Neural progenitor cell (in vitro differentiated cells): ENCODE measurements at regions not wholly inside any gene's neighbourhood (a gene's known extent, or its start where the extent isn't known, plus 50 kb on each side); places are given as distances from the start of the nearest gene placed in this dataset.

Experiments
- DNase-seq: peaks from one replicate; pipeline ENCODE4 v3.0.0-alpha.2; 2016; ENCODE audit warnings: low spot score
- H2AFZ ChIP-seq: fragments of 200-600 bp; sonication (generic); replicated peaks from 2 replicates; pipeline ENCODE4 v1.6.1; 2016; ENCODE audit warnings: antibody characterized with exemption
- H3F3A ChIP-seq: fragments of 200-600 bp; sonication (generic); 2 replicates; pipeline ENCODE4 v1.6.1; 2016; ENCODE audit warnings: antibody characterized with exemption, low read depth
- H3K27ac ChIP-seq: fragments of 200-600 bp; sonication (generic); 2 replicates; pipeline ENCODE4 v1.5.1; 2016; ENCODE audit warnings: mild to moderate bottlenecking
- H3K27me3 ChIP-seq: fragments of 200-600 bp; sonication (generic); 2 replicates; pipeline ENCODE4 v1.6.1; 2016; ENCODE audit warnings: mild to moderate bottlenecking, moderate library complexity
- H3K36me3 ChIP-seq: fragments of 200-600 bp; sonication (generic); 2 replicates; pipeline ENCODE4 v1.5.1; 2016
- H3K4me1 ChIP-seq: fragments of 200-600 bp; sonication (generic); 2 replicates; pipeline ENCODE4 v1.6.1; 2016; ENCODE audit warnings: mixed run types
- H3K4me2 ChIP-seq: fragments of 200-600 bp; sonication (generic); 2 replicates; pipeline ENCODE4 v1.6.1; 2016
- H3K4me3 ChIP-seq: fragments of 200-600 bp; sonication (generic); 2 replicates; pipeline ENCODE4 v1.5.1; 2016
- H3K79me2 ChIP-seq: fragments of 200-600 bp; sonication (generic); 2 replicates; pipeline ENCODE4 v1.6.1; 2016; ENCODE audit warnings: low read depth
- H3K9ac ChIP-seq: fragments of 200-600 bp; sonication (generic); 2 replicates; pipeline ENCODE4 v1.6.1; 2016
- H3K9me3 ChIP-seq: fragments of 200-600 bp; sonication (generic); 2 replicates; pipeline ENCODE4 v1.5.1; 2016; ENCODE audit warnings: low read depth
- H4K20me1 ChIP-seq: fragments of 200-600 bp; sonication (generic); 2 replicates; pipeline ENCODE4 v1.6.1; 2016; ENCODE audit warnings: low read depth
- H3K27ac Mint-ChIP-seq: 3 replicates; pipeline ENCODE4 v1.8.0; 2021; ENCODE audit warnings: mixed read lengths
- H3K27me3 Mint-ChIP-seq: 2 replicates; pipeline ENCODE4 v1.8.0; 2022; ENCODE audit warnings: low read depth, mild to moderate bottlenecking, inconsistent platforms, moderate library complexity, mixed read lengths; ENCODE audit not compliant: insufficient read depth
- H3K36me3 Mint-ChIP-seq: 3 replicates; pipeline ENCODE4 v1.8.0; 2021; ENCODE audit warnings: mixed read lengths
- H3K4me1 Mint-ChIP-seq: 3 replicates; pipeline ENCODE4 v1.8.0; 2021; ENCODE audit warnings: mixed read lengths
- H3K4me3 Mint-ChIP-seq: 3 replicates; pipeline ENCODE4 v1.8.0; 2021; ENCODE audit warnings: mild to moderate bottlenecking, moderate library complexity, mixed read lengths
- H3K9me3 Mint-ChIP-seq: 3 replicates; pipeline ENCODE4 v1.8.0; 2020; ENCODE audit warnings: mixed read lengths
- CTCF ChIP-seq: fragments of 200-600 bp; sonication (generic); IDR thresholded peaks from 2 replicates; pipeline ENCODE4 v1.5.1; 2017; ENCODE audit warnings: antibody characterized with exemption, mild to moderate bottlenecking
- EZH2 ChIP-seq: fragments of 200-600 bp; sonication (generic); IDR thresholded peaks from 2 replicates; pipeline ENCODE4 v1.6.1; 2017; ENCODE audit warnings: antibody characterized with exemption, mild to moderate bottlenecking, moderate library complexity
- EZH2phosphoT487 ChIP-seq: fragments of 200-600 bp; sonication (generic); IDR thresholded peaks from 2 replicates; pipeline ENCODE4 v1.6.1; 2017; ENCODE audit warnings: antibody characterized with exemption

- H3K4me2 ChIP-seq: no peak overlapping the region
- H3F3A ChIP-seq: no peaks in the 10 kb centered on the region
- H3K36me3 ChIP-seq: no peaks in the 10 kb centered on the region
- no peaks in the 10 kb centered on the region for H3K36me3 Mint-ChIP-seq
- peaks cover 53% of the 10 kb centered on the region for H3K9me3 Mint-ChIP-seq
- TF ChIP-seq EZH2 (no peak), CTCF (no peak), EZH2phosphoT487 (no peak)
- no peaks in the 10 kb centered on the region for H3K27me3 ChIP-seq
- no peaks in the 10 kb centered on the region for H3K79me2 ChIP-seq
- H2AFZ ChIP-seq: no peak overlapping the region
- no peak overlapping the region for H3K4me3 Mint-ChIP-seq
- no peak overlapping the region for H3K9ac ChIP-seq
- no peaks in the 10 kb centered on the region for H4K20me1 ChIP-seq
- no peak for DNase-seq
- H3K4me1 ChIP-seq: no peaks in the 10 kb centered on the region
- no peak overlapping the region for H3K4me3 ChIP-seq
- H3K9me3 ChIP-seq: no peaks in the 10 kb centered on the region
- peaks cover 4% of the 10 kb centered on the region for H3K27me3 Mint-ChIP-seq
- no peaks in the 10 kb centered on the region for H3K4me1 Mint-ChIP-seq
- no peak overlapping the region for H3K27ac ChIP-seq
- no peak overlapping the region for H3K27ac Mint-ChIP-seq
Observed at GRCh38 chr14:105905456-105905855, 379.1 kb downstream of the TMEM121 start.

DNA sequence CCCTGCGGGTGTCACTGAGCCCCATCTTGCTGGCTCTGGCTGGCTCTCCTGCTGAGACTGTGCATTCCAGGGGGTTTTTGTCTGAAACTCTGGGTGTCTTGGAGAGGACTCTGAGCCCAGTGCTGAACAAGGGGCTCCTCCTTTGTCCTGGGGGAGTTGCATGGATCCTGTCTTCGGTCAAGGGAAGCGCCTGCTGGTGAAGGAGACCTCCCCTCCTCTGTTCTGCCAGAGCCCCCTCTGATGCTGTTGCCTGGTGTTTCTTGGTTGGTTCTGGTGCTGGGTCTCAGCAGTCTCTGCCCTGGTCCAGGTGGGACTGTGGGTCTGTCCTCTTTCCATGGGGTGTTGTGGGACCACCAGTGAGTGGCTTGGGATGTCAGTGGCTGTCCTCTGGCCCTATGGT is 380.9 kb downstream of the TMEM121 start:
- Histone ChIP-seq H3K4me3 (no peak overlapping the region), H3K4me2 (no peak overlapping the region), H3K4me1 (no peaks in the 10 kb centered on the region), H3K27me3 (no peaks in the 10 kb centered on the region), H3K9ac (no peak overlapping the region), H3K79me2 (no peaks in the 10 kb centered on the region), H3K27ac (no peak overlapping the region), H3K9me3 (no peaks in the 10 kb centered on the region), H4K20me1 (no peaks in the 10 kb centered on the region), H2AFZ (no peak overlapping the region), H3F3A (no peaks in the 10 kb centered on the region), H3K36me3 (no peaks in the 10 kb centered on the region)
- H3K4me3 Mint-ChIP-seq: no peak overlapping the region
- peaks cover 2% of the 10 kb centered on the region for H3K27me3 Mint-ChIP-seq
- H3K9me3 Mint-ChIP-seq: peaks cover 43% of the 10 kb centered on the region
- no peaks in the 10 kb centered on the region for H3K4me1 Mint-ChIP-seq
- no peak overlapping the region for H3K27ac Mint-ChIP-seq
- DNase-seq: no peak
- no peak for TF ChIP-seq CTCF
- H3K36me3 Mint-ChIP-seq: no peaks in the 10 kb centered on the region

DNA sequence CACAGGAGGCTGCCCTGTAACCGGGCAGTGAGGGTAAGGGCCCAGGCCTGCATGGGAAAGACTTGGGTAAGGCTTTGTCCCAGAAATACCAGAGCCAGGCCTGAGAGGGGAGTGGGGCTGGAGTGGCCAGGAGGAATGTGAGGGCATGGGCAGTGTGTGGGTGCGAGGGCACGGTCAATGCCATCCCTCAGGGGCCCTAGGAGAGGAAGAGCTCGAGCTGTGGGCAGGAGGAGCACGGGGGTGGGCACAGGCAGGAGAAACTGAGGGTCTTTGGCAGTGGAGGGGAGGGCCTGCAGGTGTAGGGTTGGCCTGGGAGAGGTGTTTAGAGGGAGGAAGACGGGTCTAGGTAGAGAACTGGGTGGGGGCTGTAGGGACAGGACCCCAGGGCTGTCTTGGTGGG is 381.6 kb downstream of the TMEM121 start:
- Histone ChIP-seq H3K27ac (no peak overlapping the region), H3K4me2 (no peak overlapping the region), H3K4me1 (no peaks in the 10 kb centered on the region), H3K9ac (no peak overlapping the region), H2AFZ (no peak overlapping the region), H3K4me3 (no peak overlapping the region), H3K79me2 (no peaks in the 10 kb centered on the region), H3F3A (no peaks in the 10 kb centered on the region), H4K20me1 (no peaks in the 10 kb centered on the region), H3K27me3 (no peaks in the 10 kb centered on the region), H3K36me3 (no peaks in the 10 kb centered on the region), H3K9me3 (no peaks in the 10 kb centered on the region)
- peaks cover 48% of the 10 kb centered on the region for H3K9me3 Mint-ChIP-seq
- peaks cover 2% of the 10 kb centered on the region for H3K27me3 Mint-ChIP-seq
- no peaks in the 10 kb centered on the region for H3K36me3 Mint-ChIP-seq
- H3K4me1 Mint-ChIP-seq: no peaks in the 10 kb centered on the region
- no peak for DNase-seq
- TF ChIP-seq CTCF: no peak
- TF ChIP-seq EZH2: no peak
- TF ChIP-seq EZH2phosphoT487: no peak
- no peak overlapping the region for H3K27ac Mint-ChIP-seq
- no peak overlapping the region for H3K4me3 Mint-ChIP-seq

GRCh38 chr14:105908481-105908911 is 382.1 kb downstream of the TMEM121 start:
- Histone ChIP-seq H3F3A (no peaks in the 10 kb centered on the region), H3K4me1 (no peaks in the 10 kb centered on the region), H3K9me3 (no peaks in the 10 kb centered on the region), H3K36me3 (no peaks in the 10 kb centered on the region), H3K27ac (no peak overlapping the region), H2AFZ (no peak overlapping the region), H4K20me1 (no peaks in the 10 kb centered on the region), H3K9ac (no peak overlapping the region), H3K4me3 (no peak overlapping the region), H3K27me3 (no peaks in the 10 kb centered on the region), H3K4me2 (no peak overlapping the region), H3K79me2 (no peaks in the 10 kb centered on the region)
- H3K4me3 Mint-ChIP-seq: no peak overlapping the region
- H3K36me3 Mint-ChIP-seq: no peaks in the 10 kb centered on the region
- no peak for DNase-seq
- no peaks in the 10 kb centered on the region for H3K4me1 Mint-ChIP-seq
- TF ChIP-seq CTCF (no peak), EZH2phosphoT487 (no peak), EZH2 (no peak)
- peaks cover 2% of the 10 kb centered on the region for H3K27me3 Mint-ChIP-seq
- H3K9me3 Mint-ChIP-seq: peaks cover 49% of the 10 kb centered on the region
- no peak overlapping the region for H3K27ac Mint-ChIP-seq
